ENCODE measurements at regions not wholly inside any gene's neighbourhood (a gene's known extent, or its start where the extent isn't known, plus 50 kb on each side); places are given as distances from the start of the nearest gene placed in this dataset.
"Not testable (repeated sequence)": the region's sequence is repeated elsewhere in the genome, so short reads cannot be mapped to it uniquely, and the experiment has no call there.

- not testable (repeated sequence) for H3K36me3 Mint-ChIP-seq; H3K4me1 Mint-ChIP-seq (ENCODE audit: low read depth); H3K4me3 Mint-ChIP-seq; H3K27ac Mint-ChIP-seq; H3K9me3 Mint-ChIP-seq (ENCODE audit: low read depth); H3K27me3 Mint-ChIP-seq
Observed at GRCh38 chr1:146287881-146288280, 59.1 kb upstream of the NOTCH2NLA start.

DNA sequence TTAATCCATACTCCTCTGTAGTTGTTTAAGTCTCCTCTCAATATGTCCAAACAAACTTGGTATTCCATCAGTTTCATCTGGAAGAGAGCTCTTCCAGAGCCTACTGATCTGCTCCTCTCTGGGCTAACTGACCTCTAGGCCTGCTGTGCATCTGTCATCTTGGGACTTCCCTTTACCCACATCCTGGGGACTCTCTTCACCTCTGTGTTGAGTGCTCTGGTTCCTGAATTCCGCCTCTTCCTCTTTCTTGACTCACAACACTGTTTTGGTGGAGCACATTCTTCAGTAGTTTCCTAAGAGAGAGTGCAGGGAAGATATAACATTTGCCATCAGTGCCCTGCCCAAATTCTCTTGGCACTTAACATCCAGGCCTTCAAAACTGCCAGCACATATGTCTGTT lies 55.9 kb upstream of the NOTCH2NLA start:
- not testable (repeated sequence) for H3K4me1 Mint-ChIP-seq (ENCODE audit: low read depth); H3K9me3 Mint-ChIP-seq (ENCODE audit: low read depth); H3K27me3 Mint-ChIP-seq; H3K4me3 Mint-ChIP-seq; H3K36me3 Mint-ChIP-seq; H3K27ac Mint-ChIP-seq

GRCh38 chr1:146283527-146283880 lies 54.7 kb upstream of the NOTCH2NLA start:
- not testable (repeated sequence) for H3K4me3 Mint-ChIP-seq; H3K9me3 Mint-ChIP-seq (ENCODE audit: low read depth); H3K4me1 Mint-ChIP-seq (ENCODE audit: low read depth); H3K36me3 Mint-ChIP-seq; H3K27ac Mint-ChIP-seq; H3K27me3 Mint-ChIP-seq

GRCh38 chr1:146282807-146283526 lies 54.1 kb upstream of the NOTCH2NLA start:
- not testable (repeated sequence) for H3K4me1 Mint-ChIP-seq (ENCODE audit: low read depth); H3K27ac Mint-ChIP-seq; H3K4me3 Mint-ChIP-seq; H3K9me3 Mint-ChIP-seq (ENCODE audit: low read depth); H3K36me3 Mint-ChIP-seq; H3K27me3 Mint-ChIP-seq

DNA sequence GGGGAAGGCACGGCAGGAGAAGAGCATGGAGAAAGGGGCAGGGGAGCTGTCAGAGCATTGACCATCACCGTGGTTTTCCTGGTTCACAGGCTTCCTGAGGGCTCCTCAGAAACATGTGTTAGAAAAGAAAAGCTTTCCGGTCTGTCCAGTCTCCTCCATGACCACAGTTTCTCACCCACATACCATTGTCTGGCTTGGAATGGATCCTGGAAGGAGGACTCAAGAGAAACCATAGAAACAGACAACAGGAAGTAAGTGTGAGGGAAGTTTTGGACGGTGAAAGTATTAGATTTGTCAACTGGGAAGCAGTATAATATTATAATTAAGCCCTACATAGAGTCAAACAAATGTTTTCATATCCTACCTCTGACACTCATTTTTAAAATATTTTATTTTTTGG lies 52.7 kb upstream of the NOTCH2NLA start:
- not testable (repeated sequence) for H3K27ac Mint-ChIP-seq; H3K4me3 Mint-ChIP-seq; H3K9me3 Mint-ChIP-seq (ENCODE audit: low read depth); H3K4me1 Mint-ChIP-seq (ENCODE audit: low read depth); H3K27me3 Mint-ChIP-seq; H3K36me3 Mint-ChIP-seq

DNA sequence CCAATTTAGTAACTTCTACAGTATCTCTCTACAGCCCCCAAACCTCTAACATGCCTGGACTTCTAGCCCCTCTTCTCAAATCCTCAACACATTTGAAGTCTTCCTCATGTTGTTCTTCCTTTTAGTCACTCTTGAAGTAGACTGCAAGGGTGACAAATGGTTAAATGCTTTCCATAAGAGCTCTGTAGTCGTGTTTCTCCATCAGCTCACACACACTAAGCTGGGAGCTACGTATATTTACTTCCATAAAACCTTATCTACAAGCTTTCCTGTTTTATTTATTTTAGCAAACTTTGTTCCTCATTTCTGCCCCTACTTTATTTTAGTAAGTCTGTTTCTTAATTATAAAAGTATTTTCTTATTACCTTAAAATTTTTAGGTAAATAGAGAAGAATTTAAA lies 49.9 kb upstream of the NOTCH2NLA start:
- not testable (repeated sequence) for H3K4me3 Mint-ChIP-seq, H3K36me3 Mint-ChIP-seq

More for the DNA sequence above, 49.9 kb upstream of the NOTCH2NLA start:
- H3K27me3 Mint-ChIP-seq; H3K4me1 Mint-ChIP-seq (ENCODE audit: low read depth); H3K9me3 Mint-ChIP-seq (ENCODE audit: low read depth); H3K27ac Mint-ChIP-seq: not testable (repeated sequence)
